Endothelial cell of umbilical vein (primary cell): ENCODE measurements at regions not wholly inside any gene's neighbourhood (a gene's known extent, or its start where the extent isn't known, plus 50 kb on each side); places are given as distances from the start of the nearest gene placed in this dataset.

Experiments
- BruUV-seq: library from RNA; stranded (reverse); fragments of 400-500 nt; replicated peaks from 2 replicates; lab custom pipeline; 2021; lab: Mats Ljungman, UMichigan
- CTCF ChIA-PET: fragments of 300-600, 350-600 bp; sonication (Branson Sonifier 250); formaldehyde crosslinking; loops from one replicate; lab custom pipeline; 2021; ENCODE audit warnings: antibody characterized with exemption, inconsistent platforms; lab: Charles Lee
- POLR2A ChIA-PET: fragments of 300-600, 350-600 bp; sonication (Branson Sonifier 250); formaldehyde crosslinking; loops from one replicate; lab custom pipeline; 2021; ENCODE audit warnings: antibody characterized with exemption, inconsistent platforms; lab: Charles Lee
- DNase-seq: peaks from one replicate; pipeline ENCODE4 v3.0.0-alpha.2; 2011; ENCODE audit warnings: low read depth, low spot score
- FAIRE-seq: peaks from 2 replicates; lab custom pipeline; 2011; peaks lifted over from hg19 to GRCh38; lab: Jason Lieb, UNC
- H2AFZ ChIP-seq: 2 replicates; pipeline ENCODE4 v1.6.0; 2012; ENCODE audit warnings: low read depth, low read length, control low read depth, inconsistent platforms
- H3K27ac ChIP-seq: 2 replicates; pipeline ENCODE4 v1.5.1; 2011; ENCODE audit warnings: low read depth, mild to moderate bottlenecking, control low read depth, low read length, moderate library complexity; ENCODE audit not compliant: insufficient read depth
- H3K27me3 ChIP-seq, 2 experiments: 2 replicates each; pipeline versions ENCODE4 v1.6.0 to v1.6.1; 2011; ENCODE audit warnings: low read length in 2 of 2, mixed read lengths in 1 of 2; ENCODE audit not compliant: control insufficient read depth in 2 of 2, insufficient read depth in 2 of 2
- H3K36me3 ChIP-seq, 2 experiments: 2 replicates in 1 of 2; 3 replicates in 1 of 2; pipeline ENCODE4 v1.5.1; 2011; ENCODE audit warnings: low read length in 2 of 2, mild to moderate bottlenecking in 1 of 2, moderate library complexity in 1 of 2; ENCODE audit not compliant: control insufficient read depth in 2 of 2, insufficient read depth in 2 of 2; ENCODE audit errors: extremely low read depth in 1 of 2
- H3K4me1 ChIP-seq: 3 replicates; pipeline ENCODE4 v1.5.1; 2011; ENCODE audit warnings: mild to moderate bottlenecking, low read length; ENCODE audit not compliant: control insufficient read depth, insufficient read depth; ENCODE audit errors: extremely low read depth
- H3K4me2 ChIP-seq: 2 replicates; pipeline ENCODE4 v1.6.1; 2011; ENCODE audit warnings: low read length, control low read depth, mixed read lengths; ENCODE audit not compliant: insufficient read depth
- H3K4me3 ChIP-seq, 3 experiments: fragments of 200-600 bp in 1 of 3; sonication (generic), shearing (Covaris generic) in 1 of 3; replicated peaks in 1 of 3; 2 replicates each; pipeline ENCODE4 v1.5.1; 2011 to 2016; ENCODE audit warnings: control low read depth in 3 of 3, low read length in 3 of 3, mild to moderate bottlenecking in 2 of 3, inconsistent platforms in 1 of 3, low read depth in 1 of 3, moderate library complexity in 1 of 3; ENCODE audit not compliant: insufficient read depth in 1 of 3
- H3K79me2 ChIP-seq: 2 replicates; pipeline ENCODE4 v1.6.0; 2012; ENCODE audit warnings: low read length, inconsistent platforms; ENCODE audit not compliant: control insufficient read depth, insufficient read depth
- H3K9ac ChIP-seq: replicated peaks from 2 replicates; pipeline ENCODE3; 2011; ENCODE audit warnings: low read length, control low read depth; ENCODE audit not compliant: insufficient read depth; ENCODE audit errors: extremely low read depth
- H3K9me1 ChIP-seq: replicated peaks from 3 replicates; pipeline ENCODE4 v1.6.0; 2011; ENCODE audit warnings: mild to moderate bottlenecking, low read length; ENCODE audit not compliant: control insufficient read depth, insufficient read depth; ENCODE audit errors: extremely low read depth
- H3K9me3 ChIP-seq: replicated peaks from 2 replicates; pipeline ENCODE4 v1.5.1; 2012; ENCODE audit warnings: low read length, inconsistent platforms; ENCODE audit not compliant: control insufficient read depth, insufficient read depth
- H4K20me1 ChIP-seq: replicated peaks from 2 replicates; pipeline ENCODE3; 2011; ENCODE audit warnings: mild to moderate bottlenecking, low read length; ENCODE audit not compliant: control insufficient read depth, insufficient read depth; ENCODE audit errors: extremely low read depth
- CTCF ChIP-seq, 2 donors: IDR thresholded peaks; 1 replicate in 1 of 2; 2 replicates in 1 of 2; pipeline ENCODE4 v1.5.1; 2011; ENCODE audit warnings: low read length in 2 of 2, mild to moderate bottlenecking in 2 of 2, moderate library complexity in 2 of 2, control low read depth in 1 of 2, inconsistent platforms in 1 of 2, low read depth in 1 of 2; ENCODE audit not compliant: insufficient read depth in 1 of 2; ENCODE audit errors: extremely low read depth in 1 of 2
- EZH2 ChIP-seq: IDR thresholded peaks from 2 replicates; pipeline ENCODE4 v1.6.1; 2012; ENCODE audit warnings: borderline replicate concordance, low read depth, mild to moderate bottlenecking, moderate library complexity, low read length, inconsistent platforms; ENCODE audit not compliant: severe bottlenecking
- FOS ChIP-seq: IDR thresholded peaks from 2 replicates; pipeline ENCODE4 v1.6.1; 2011; ENCODE audit warnings: mild to moderate bottlenecking, low read length, moderate library complexity, borderline replicate concordance; ENCODE audit not compliant: insufficient read depth
- GATA2 ChIP-seq: IDR thresholded peaks from 2 replicates; pipeline ENCODE4 v1.7.0; 2011; ENCODE audit warnings: low read depth, mild to moderate bottlenecking, moderate library complexity, mixed read lengths, low read length; ENCODE audit not compliant: insufficient read length, insufficient read depth
- JUN ChIP-seq: IDR thresholded peaks from 2 replicates; pipeline ENCODE4 v1.6.1; 2011; ENCODE audit warnings: borderline replicate concordance, low read depth; ENCODE audit not compliant: insufficient read length, insufficient read depth
- MYC ChIP-seq: IDR thresholded peaks from one replicate; pipeline ENCODE4 v1.6.1; 2011; ENCODE audit warnings: mild to moderate bottlenecking, low read depth, low read length
- POLR2A ChIP-seq: IDR thresholded peaks from 2 replicates; pipeline ENCODE4 v1.6.1; 2012; ENCODE audit warnings: low read depth, mild to moderate bottlenecking, control low read depth, low read length
- POLR2AphosphoS5 ChIP-seq: IDR thresholded peaks from 2 replicates; pipeline ENCODE4 v1.6.1; 2012; ENCODE audit warnings: low read depth, mild to moderate bottlenecking, control low read depth, low read length, moderate library complexity; ENCODE audit not compliant: insufficient read depth
- dilution Hi-C: fragments of 300-500 bp; cut with MboI; formaldehyde crosslinking; loops from one replicate; pipeline ENCODE4 v1.15.0; 2019; ENCODE audit warnings: low sequenced_read_pairs; ENCODE audit not compliant: extremely low pct_ligation_motif_present
- intact Hi-C: fragments of 100-400 bp; cut with micrococcal nuclease; formaldehyde crosslinking; loops from one replicate; pipeline ENCODE4 v1.10.0; 2022
- TF ChIP-seq, protein P1 (sequence below): IDR thresholded peaks from 2 replicates; pipeline ENCODE4 v1.6.1; 2011; ENCODE audit not compliant: insufficient read depth, insufficient read length

DNA sequence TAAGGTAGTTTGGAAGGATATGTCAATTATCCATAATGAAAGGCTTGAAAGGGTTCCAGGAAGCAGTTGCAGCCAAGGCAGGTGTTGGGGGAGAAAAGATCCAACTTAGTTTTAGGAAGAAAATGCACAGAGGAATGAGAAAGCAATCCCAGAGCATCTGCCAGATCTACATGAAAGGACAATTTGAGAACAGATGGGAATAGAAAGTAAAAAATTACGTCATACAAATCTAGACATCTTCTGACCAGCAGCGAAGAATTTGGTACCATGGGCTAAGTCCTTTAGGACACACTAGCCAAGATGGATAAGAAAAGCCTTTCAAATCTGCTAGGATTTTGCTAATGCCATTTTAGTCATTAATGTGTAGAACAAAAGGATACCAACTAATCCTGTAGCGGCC lies 244.1 kb upstream of the PRR16 start:
- H3K4me1 ChIP-seq: no peaks in the 10 kb centered on the region
- no peaks in the 10 kb centered on the region for H3K9me1 ChIP-seq
- no peak overlapping the region for H3K27ac ChIP-seq
- no peak overlapping the region for H2AFZ ChIP-seq
- no peak overlapping the region for H3K4me3 ChIP-seq
- H4K20me1 ChIP-seq: no peaks in the 10 kb centered on the region
- intact Hi-C loops: no loop called here
- no peaks in the 10 kb centered on the region for H3K27me3 ChIP-seq
- BruUV-seq: no TSS peak
- no peaks in the 10 kb centered on the region for H3K36me3 ChIP-seq
- CTCF ChIA-PET: no interaction called here
- dilution Hi-C loops: no loop called here
- H3K4me2 ChIP-seq: no peak overlapping the region
- no peaks in the 10 kb centered on the region for H3K9me3 ChIP-seq
- FAIRE-seq (no peak), DNase-seq (no peak)
- TF ChIP-seq GATA2: no peak
- no peak for TF ChIP-seq CTCF (IDR thresholded peaks at IDR 0.05; ENCODE audit: extremely low read depth in 1 of 2, insufficient read depth in 1 of 2, low read depth in 1 of 2, low read length in 2 of 2)
- TF ChIP-seq POLR2AphosphoS5: no peak
- POLR2A ChIA-PET: no interaction called here
- no peaks in the 10 kb centered on the region for H3K79me2 ChIP-seq
- no peak overlapping the region for H3K9ac ChIP-seq

- dilution Hi-C loops: no loop called here
- no peaks in the 10 kb centered on the region for H3K36me3 ChIP-seq
- no peaks in the 10 kb centered on the region for H3K9me1 ChIP-seq
- H3K79me2 ChIP-seq: no peaks in the 10 kb centered on the region
- no peak overlapping the region for H3K9ac ChIP-seq
- H3K4me1 ChIP-seq: no peaks in the 10 kb centered on the region
- DNase-seq: no peak
- H3K27me3 ChIP-seq: no peaks in the 10 kb centered on the region
- H3K4me2 ChIP-seq: no peak overlapping the region
- intact Hi-C loops: no loop called here
- H3K9me3 ChIP-seq: no peaks in the 10 kb centered on the region
- H2AFZ ChIP-seq: no peak overlapping the region
- no peak overlapping the region for H3K27ac ChIP-seq
- H3K4me3 ChIP-seq: no peak overlapping the region
- no TSS peak for BruUV-seq
- no peak for FAIRE-seq
- H4K20me1 ChIP-seq: no peaks in the 10 kb centered on the region
- ChIA-PET CTCF (no interaction called here), POLR2A (no interaction called here)
- no peak for TF ChIP-seq POLR2A
- no peak for TF ChIP-seq JUN
- TF ChIP-seq, protein P1, sequence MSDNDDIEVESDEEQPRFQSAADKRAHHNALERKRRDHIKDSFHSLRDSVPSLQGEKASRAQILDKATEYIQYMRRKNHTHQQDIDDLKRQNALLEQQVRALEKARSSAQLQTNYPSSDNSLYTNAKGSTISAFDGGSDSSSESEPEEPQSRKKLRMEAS: no peak
- no peak for TF ChIP-seq GATA2
- no peak for TF ChIP-seq MYC
- no peak for TF ChIP-seq FOS
- TF ChIP-seq POLR2AphosphoS5: no peak
- no peak for TF ChIP-seq CTCF (IDR thresholded peaks at IDR 0.05; ENCODE audit: extremely low read depth in 1 of 2, insufficient read depth in 1 of 2, low read depth in 1 of 2, low read length in 2 of 2)
- TF ChIP-seq EZH2: no peak
Observed at GRCh38 chr5:120225524-120225923, 238.6 kb upstream of the PRR16 start.
